ENCODE measurements at regions not wholly inside any gene's neighbourhood (a gene's known extent, or its start where the extent isn't known, plus 50 kb on each side); places are given as distances from the start of the nearest gene placed in this dataset.

- no peak overlapping the region for H2AFZ ChIP-seq (ENCODE audit: low read length)
- peaks cover 6% of the 10 kb centered on the region for H3K27me3 ChIP-seq (ENCODE audit: insufficient read depth, low read length)
- H3K9me3 ChIP-seq (ENCODE audit: low read depth, low read length): no peaks in the 10 kb centered on the region
- peaks cover 13% of the 10 kb centered on the region for H3K4me1 ChIP-seq (ENCODE audit: insufficient read depth, low read length)
- no peaks in the 10 kb centered on the region for H3K79me2 ChIP-seq (ENCODE audit: insufficient read depth, low read length)
- H3K27ac ChIP-seq (ENCODE audit: low read depth, low read length): no peak overlapping the region
- no peak for DNase-seq (ENCODE audit: insufficient read length, low spot score, missing footprints)
- H3K36me3 ChIP-seq (ENCODE audit: insufficient read depth, low read length): no peaks in the 10 kb centered on the region
- H4K20me1 ChIP-seq (ENCODE audit: insufficient read depth, low read length): no peaks in the 10 kb centered on the region
- no peak overlapping the region for H3K4me3 ChIP-seq (ENCODE audit: insufficient read depth, low read length)
- peak overlapping the region; percentile 47 for H3K4me2 ChIP-seq (ENCODE audit: insufficient read depth, low read length)
- TF ChIP-seq, protein P1, sequence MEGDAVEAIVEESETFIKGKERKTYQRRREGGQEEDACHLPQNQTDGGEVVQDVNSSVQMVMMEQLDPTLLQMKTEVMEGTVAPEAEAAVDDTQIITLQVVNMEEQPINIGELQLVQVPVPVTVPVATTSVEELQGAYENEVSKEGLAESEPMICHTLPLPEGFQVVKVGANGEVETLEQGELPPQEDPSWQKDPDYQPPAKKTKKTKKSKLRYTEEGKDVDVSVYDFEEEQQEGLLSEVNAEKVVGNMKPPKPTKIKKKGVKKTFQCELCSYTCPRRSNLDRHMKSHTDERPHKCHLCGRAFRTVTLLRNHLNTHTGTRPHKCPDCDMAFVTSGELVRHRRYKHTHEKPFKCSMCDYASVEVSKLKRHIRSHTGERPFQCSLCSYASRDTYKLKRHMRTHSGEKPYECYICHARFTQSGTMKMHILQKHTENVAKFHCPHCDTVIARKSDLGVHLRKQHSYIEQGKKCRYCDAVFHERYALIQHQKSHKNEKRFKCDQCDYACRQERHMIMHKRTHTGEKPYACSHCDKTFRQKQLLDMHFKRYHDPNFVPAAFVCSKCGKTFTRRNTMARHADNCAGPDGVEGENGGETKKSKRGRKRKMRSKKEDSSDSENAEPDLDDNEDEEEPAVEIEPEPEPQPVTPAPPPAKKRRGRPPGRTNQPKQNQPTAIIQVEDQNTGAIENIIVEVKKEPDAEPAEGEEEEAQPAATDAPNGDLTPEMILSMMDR (IDR thresholded peaks at IDR 0.05; ENCODE audit: extremely low read depth, low read depth, low read length): no peak
Measured at GRCh38 chr10:89915968-89916367, 214.6 kb downstream of the KIF20B start.

- Histone ChIP-seq H3K79me2 (ENCODE audit: insufficient read depth, low read length) (no peaks in the 10 kb centered on the region), H3K9me3 (ENCODE audit: low read depth, low read length) (no peaks in the 10 kb centered on the region), H2AFZ (ENCODE audit: low read length) (no peak overlapping the region), H3K36me3 (ENCODE audit: insufficient read depth, low read length) (no peaks in the 10 kb centered on the region), H3K27me3 (ENCODE audit: insufficient read depth, low read length) (peaks cover 6% of the 10 kb centered on the region), H3K4me3 (ENCODE audit: insufficient read depth, low read length) (no peak overlapping the region), H3K27ac (ENCODE audit: low read depth, low read length) (no peak overlapping the region), H4K20me1 (ENCODE audit: insufficient read depth, low read length) (no peaks in the 10 kb centered on the region), H3K4me2 (ENCODE audit: insufficient read depth, low read length) (peak overlapping the region; percentile 47), H3K4me1 (ENCODE audit: insufficient read depth, low read length) (peaks cover 13% of the 10 kb centered on the region)
- TF ChIP-seq, protein P1 (IDR thresholded peaks at IDR 0.05; ENCODE audit: extremely low read depth, low read depth, low read length): no peak
- no peak for DNase-seq (ENCODE audit: insufficient read length, low spot score, missing footprints)
Measured at GRCh38 chr10:89916468-89917215, 215.3 kb downstream of the KIF20B start.

- H3K4me2 ChIP-seq (ENCODE audit: insufficient read depth, low read length): no peak overlapping the region
- TF ChIP-seq, protein P1 (IDR thresholded peaks at IDR 0.05; ENCODE audit: extremely low read depth, low read depth, low read length): no peak
- H2AFZ ChIP-seq (ENCODE audit: low read length): no peak overlapping the region
- DNase-seq (ENCODE audit: insufficient read length, low spot score, missing footprints): no peak
- H3K36me3 ChIP-seq (ENCODE audit: insufficient read depth, low read length): no peaks in the 10 kb centered on the region
- H3K27ac ChIP-seq (ENCODE audit: low read depth, low read length): no peak overlapping the region
- no peaks in the 10 kb centered on the region for H3K79me2 ChIP-seq (ENCODE audit: insufficient read depth, low read length)
- no peaks in the 10 kb centered on the region for H3K9me3 ChIP-seq (ENCODE audit: low read depth, low read length)
- H3K4me3 ChIP-seq (ENCODE audit: insufficient read depth, low read length): no peak overlapping the region
- H3K27me3 ChIP-seq (ENCODE audit: insufficient read depth, low read length): no peaks in the 10 kb centered on the region
- peaks cover 9% of the 10 kb centered on the region for H3K4me1 ChIP-seq (ENCODE audit: insufficient read depth, low read length)
- no peaks in the 10 kb centered on the region for H4K20me1 ChIP-seq (ENCODE audit: insufficient read depth, low read length)
Measured at GRCh38 chr10:89921403-89921802, 220.0 kb downstream of the KIF20B start.

- no peaks in the 10 kb centered on the region for H3K79me2 ChIP-seq (ENCODE audit: insufficient read depth, low read length)
- H3K36me3 ChIP-seq (ENCODE audit: insufficient read depth, low read length): no peaks in the 10 kb centered on the region
- TF ChIP-seq, protein P1 (IDR thresholded peaks at IDR 0.05; ENCODE audit: extremely low read depth, low read depth, low read length): no peak
- no peak overlapping the region for H3K4me2 ChIP-seq (ENCODE audit: insufficient read depth, low read length)
- no peak for DNase-seq (ENCODE audit: insufficient read length, low spot score, missing footprints)
- no peak overlapping the region for H3K27ac ChIP-seq (ENCODE audit: low read depth, low read length)
- H3K4me1 ChIP-seq (ENCODE audit: insufficient read depth, low read length): no peaks in the 10 kb centered on the region
- H3K4me3 ChIP-seq (ENCODE audit: insufficient read depth, low read length): no peak overlapping the region
- H3K27me3 ChIP-seq (ENCODE audit: insufficient read depth, low read length): no peaks in the 10 kb centered on the region
- H3K9me3 ChIP-seq (ENCODE audit: low read depth, low read length): no peaks in the 10 kb centered on the region
- no peak overlapping the region for H2AFZ ChIP-seq (ENCODE audit: low read length)
- no peaks in the 10 kb centered on the region for H4K20me1 ChIP-seq (ENCODE audit: insufficient read depth, low read length)
Measured at GRCh38 chr10:89923661-89924060, 222.3 kb downstream of the KIF20B start.
